ENCODE measurements at regions not wholly inside any gene's neighbourhood (a gene's known extent, or its start where the extent isn't known, plus 50 kb on each side); places are given as distances from the start of the nearest gene placed in this dataset.

DNA sequence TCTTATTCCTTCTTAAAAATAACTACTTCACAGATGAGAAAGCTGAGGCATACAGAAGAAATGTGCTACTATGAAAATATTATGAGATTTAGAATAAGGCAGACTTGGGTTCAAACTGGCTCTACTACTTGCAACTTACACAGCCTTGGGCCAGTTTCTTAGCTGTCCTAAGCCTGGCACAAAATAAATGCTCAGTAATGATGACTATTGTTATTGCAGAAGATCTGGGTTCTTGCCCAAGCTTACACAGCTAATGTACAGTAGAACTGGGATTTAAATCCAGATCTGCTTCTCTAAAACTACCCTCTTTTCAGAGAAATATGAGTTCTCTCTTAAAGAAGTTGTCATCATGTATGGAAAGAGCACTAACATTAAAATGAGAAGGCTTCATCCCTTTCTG lies 228.2 kb upstream of the TPRG1 start:
- TF ChIP-seq POLR2A (IDR thresholded peaks at IDR 0.05) (no peak), CTCF (IDR thresholded peaks at IDR 0.05) (no peak)
